ENCODE measurements at regions not wholly inside any gene's neighbourhood (a gene's known extent, or its start where the extent isn't known, plus 50 kb on each side); places are given as distances from the start of the nearest gene placed in this dataset.

GRCh38 chr10:3975016-3975415 lies 190.0 kb upstream of the KLF6 start:
- DNase-seq = no peak
- no peak overlapping the region for H3K27ac ChIP-seq
- no peak for ATAC-seq
- H3K9me3 ChIP-seq = no peaks in the 10 kb centered on the region
- H3K27me3 ChIP-seq = no peaks in the 10 kb centered on the region
- H3K4me3 ChIP-seq = no peak overlapping the region
- no peak for TF ChIP-seq CTCF (IDR thresholded peaks at IDR 0.05)
- no peaks in the 10 kb centered on the region for H3K36me3 ChIP-seq
- intact Hi-C loops (cut with DNase I) = no loop called here
- H3K4me1 ChIP-seq = peaks cover 0 to 7% of the 10 kb centered on the region in 2 donors

GRCh38 chr10:3972460-3973301 lies 187.7 kb upstream of the KLF6 start:
- Histone ChIP-seq H3K27ac (peak overlapping the region in 1 of 2 donors; percentile 42), H3K4me1 (peaks cover 0 to 7% of the 10 kb centered on the region in 2 donors), H3K27me3 (no peaks in the 10 kb centered on the region), H3K9me3 (no peaks in the 10 kb centered on the region), H3K36me3 (no peaks in the 10 kb centered on the region), H3K4me3 (no peak overlapping the region)
- TF ChIP-seq CTCF (IDR thresholded peaks at IDR 0.05) = no peak
- intact Hi-C loops (cut with DNase I) = no loop called here
- no peak for ATAC-seq
- DNase-seq = no peak

GRCh38 chr10:3971713-3972112 lies 186.7 kb upstream of the KLF6 start:
- no peak for TF ChIP-seq CTCF (IDR thresholded peaks at IDR 0.05)
- H3K27ac ChIP-seq = no peak overlapping the region
- intact Hi-C loops (cut with DNase I) = no loop called here
- ATAC-seq (no peak), DNase-seq (no peak)
- no peaks in the 10 kb centered on the region for H3K27me3 ChIP-seq
- no peaks in the 10 kb centered on the region for H3K36me3 ChIP-seq
- no peaks in the 10 kb centered on the region for H3K9me3 ChIP-seq
- no peak overlapping the region for H3K4me3 ChIP-seq
- H3K4me1 ChIP-seq = peaks cover 0 to 7% of the 10 kb centered on the region in 2 donors

GRCh38 chr10:3969876-3970666 lies 185.1 kb upstream of the KLF6 start:
- ATAC-seq (no peak), DNase-seq (no peak)
- intact Hi-C loops (cut with DNase I) = no loop called here
- Histone ChIP-seq H3K9me3 (no peaks in the 10 kb centered on the region), H3K4me3 (no peak overlapping the region), H3K36me3 (no peaks in the 10 kb centered on the region), H3K27ac (no peak overlapping the region), H3K4me1 (peaks cover 0 to 7% of the 10 kb centered on the region in 2 donors), H3K27me3 (no peaks in the 10 kb centered on the region)
- no peak for TF ChIP-seq CTCF (IDR thresholded peaks at IDR 0.05)

GRCh38 chr10:3968727-3969126 lies 183.7 kb upstream of the KLF6 start:
- H3K4me3 ChIP-seq = no peak overlapping the region
- H3K9me3 ChIP-seq = no peaks in the 10 kb centered on the region
- peaks cover 0 to 7% of the 10 kb centered on the region in 2 donors for H3K4me1 ChIP-seq
- no peak for ATAC-seq
- intact Hi-C loops (cut with DNase I) = no loop called here
- H3K27me3 ChIP-seq = no peaks in the 10 kb centered on the region
- DNase-seq = no peak
- TF ChIP-seq CTCF (IDR thresholded peaks at IDR 0.05) = no peak
- no peak overlapping the region for H3K27ac ChIP-seq
- no peaks in the 10 kb centered on the region for H3K36me3 ChIP-seq

Data from left lung (tissue), 4 donors.